Colonic mucosa (tissue), 4 donors: ENCODE measurements at regions not wholly inside any gene's neighbourhood (a gene's known extent, or its start where the extent isn't known, plus 50 kb on each side); places are given as distances from the start of the nearest gene placed in this dataset.

ENCODE experiments used
- DNase-seq: peaks from one replicate; pipeline ENCODE4 v3.0.0-alpha.2; 2020
- H3K27ac ChIP-seq: fragments of 200-600 bp; one replicate; pipeline ENCODE4 v1.8.0; 2021
- H3K27me3 ChIP-seq: fragments of 200-600 bp; one replicate; pipeline ENCODE4 v1.8.0; 2021
- H3K36me3 ChIP-seq: fragments of 200-600 bp; one replicate; pipeline ENCODE4 v1.8.0; 2021
- H3K4me1 ChIP-seq: fragments of 200-600 bp; one replicate; pipeline ENCODE4 v1.8.0; 2021; ENCODE audit warnings: mild to moderate bottlenecking
- H3K4me3 ChIP-seq: fragments of 200-600 bp; one replicate; pipeline ENCODE4 v1.8.0; 2021
- H3K9ac ChIP-seq, 2 donors: one replicate each; pipeline ENCODE4 v1.7.0; 2013; ENCODE audit warnings: control low read depth in 2 of 2, low read depth in 2 of 2, low read length in 2 of 2
- H3K9me3 ChIP-seq: fragments of 200-600 bp; one replicate; pipeline ENCODE4 v1.8.0; 2021
- CTCF ChIP-seq: fragments of 200-600 bp; IDR thresholded peaks from one replicate; pipeline ENCODE4 v1.8.0; 2022; ENCODE audit warnings: antibody characterized with exemption, mild to moderate bottlenecking
- intact Hi-C: fragments of 100-400 bp; cut with DNase I; formaldehyde crosslinking; loops from one replicate; pipeline ENCODE4 v1.14.1; 2022
- donor health status: healthy.
- donor health status: DM: no; HTN: no; CAD: no.
- donor health status: DM: no; HTN: no; CAD: no.

DNA sequence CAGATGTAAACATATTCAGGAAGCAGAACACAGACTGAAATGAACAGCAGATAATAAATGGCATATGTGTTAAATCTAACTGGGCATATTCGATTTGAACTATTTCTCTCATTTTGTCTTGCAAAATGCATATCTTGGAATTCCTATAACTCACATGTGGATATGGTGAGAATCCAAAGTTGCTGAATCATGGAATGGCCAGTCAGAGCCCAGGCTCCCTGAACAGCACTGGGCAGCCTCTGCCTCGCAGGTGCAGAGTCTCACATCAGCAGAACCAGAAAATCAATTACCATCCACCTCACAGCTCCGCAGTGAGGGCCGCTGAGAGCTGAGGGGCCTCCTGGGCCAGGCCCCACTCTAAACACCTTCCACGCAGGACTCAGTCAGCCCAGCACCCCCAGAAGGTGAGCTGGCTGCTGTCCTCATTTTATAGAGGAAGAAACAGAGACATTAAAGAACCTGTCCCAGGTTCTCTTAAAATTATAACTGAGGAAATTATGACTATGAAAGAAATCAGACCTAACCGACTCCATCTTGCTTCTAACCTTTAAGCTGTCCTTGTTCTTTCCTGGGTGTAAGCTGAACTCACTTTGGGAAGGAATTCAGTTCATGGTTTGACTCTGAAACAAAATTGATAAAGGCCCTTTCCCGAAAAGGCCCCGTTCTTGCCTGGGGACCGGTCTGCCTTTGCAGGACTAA lies 269.1 kb upstream of the SFSWAP start:
- no peak for DNase-seq
- Histone ChIP-seq H3K27me3 (no peaks in the 10 kb centered on the region), H3K9ac (no peak overlapping the region), H3K36me3 (no peaks in the 10 kb centered on the region), H3K4me1 (no peaks in the 10 kb centered on the region), H3K9me3 (no peaks in the 10 kb centered on the region), H3K27ac (no peak overlapping the region), H3K4me3 (no peak overlapping the region)
- intact Hi-C loops, result no loop called here
- no peak for TF ChIP-seq CTCF

DNA sequence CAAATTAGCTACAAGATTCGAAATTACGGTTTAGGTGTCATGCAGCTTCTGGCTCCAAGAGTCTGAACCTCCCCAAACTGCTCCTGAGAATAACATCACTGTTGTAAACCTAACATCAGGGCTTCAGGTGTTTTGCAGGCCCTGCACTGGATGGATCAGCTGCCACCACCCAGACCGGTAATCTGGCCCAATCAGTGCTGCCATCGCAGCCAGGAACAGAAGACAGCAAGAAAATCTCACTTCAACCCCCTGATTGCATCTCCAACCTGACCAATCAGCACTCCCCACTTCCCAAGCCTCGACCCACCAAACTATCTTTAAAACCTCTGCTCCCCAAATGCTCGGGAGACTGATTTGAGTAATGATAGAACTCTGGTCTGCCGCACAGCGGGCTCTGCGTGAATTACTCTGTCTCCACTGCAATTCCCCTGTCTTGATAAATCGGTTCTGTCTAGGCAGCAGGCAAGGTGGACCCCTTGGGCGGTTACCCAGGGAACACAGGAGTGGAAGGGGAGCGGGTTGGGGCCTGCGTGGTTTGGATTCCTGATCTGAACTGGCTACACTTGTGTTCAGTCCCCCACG lies 268.5 kb upstream of the SFSWAP start:
- H3K9me3 ChIP-seq, result no peaks in the 10 kb centered on the region
- no peak for DNase-seq
- no peaks in the 10 kb centered on the region for H3K36me3 ChIP-seq
- no peak overlapping the region for H3K4me3 ChIP-seq
- no peak overlapping the region for H3K9ac ChIP-seq
- TF ChIP-seq CTCF, result no peak
- H3K27ac ChIP-seq, result no peak overlapping the region
- intact Hi-C loops, result no loop called here
- H3K27me3 ChIP-seq, result no peaks in the 10 kb centered on the region
- H3K4me1 ChIP-seq, result no peaks in the 10 kb centered on the region

DNA sequence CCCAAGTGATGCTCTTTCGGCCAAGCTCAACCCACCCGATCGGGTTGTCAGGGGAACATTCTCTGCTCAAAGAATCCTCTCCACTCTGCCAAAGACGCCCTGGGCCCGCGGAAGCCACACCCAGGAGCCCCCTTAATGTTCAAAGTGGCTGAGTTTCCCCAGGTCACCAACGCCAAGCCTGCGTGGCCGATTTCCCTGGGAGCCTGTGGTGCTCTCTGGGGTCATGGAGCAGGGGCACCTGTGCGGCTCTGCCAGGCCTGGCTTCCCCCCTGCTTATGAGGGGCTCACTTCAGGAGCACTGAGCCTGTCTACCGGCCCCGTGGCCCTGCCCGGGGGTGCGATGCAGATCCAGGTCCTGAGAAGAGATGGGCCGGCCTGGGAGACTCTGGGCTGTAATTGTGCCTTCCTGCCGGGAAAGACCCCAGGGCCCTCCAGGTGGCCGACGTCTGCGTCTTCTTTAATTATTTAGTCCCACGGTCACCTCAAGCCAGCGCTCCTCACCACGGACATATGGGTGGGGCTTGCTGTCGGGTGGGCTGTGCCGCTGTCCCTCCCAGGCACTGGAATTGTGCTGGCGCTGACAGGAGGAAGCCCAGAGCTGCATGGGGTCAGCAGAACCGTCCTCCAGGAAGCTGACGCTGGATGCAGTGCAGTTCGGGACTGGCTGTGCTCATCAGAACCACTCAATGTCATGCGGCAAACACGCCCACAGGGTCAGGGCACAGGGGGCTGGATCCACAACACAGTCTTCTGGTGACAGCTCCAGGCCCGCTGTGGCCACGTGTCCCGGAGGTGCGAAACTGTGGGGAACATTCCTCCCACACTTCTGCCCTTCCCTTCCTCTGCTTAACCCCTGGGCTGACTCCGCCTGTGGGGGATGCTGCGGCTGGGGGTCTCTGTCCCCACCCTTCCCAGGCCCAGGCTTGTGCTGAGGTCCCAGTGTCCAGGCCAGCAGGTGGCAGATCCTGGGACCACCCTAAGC lies 267.6 kb upstream of the SFSWAP start:
- Histone ChIP-seq H3K27ac (no peak overlapping the region), H3K36me3 (no peaks in the 10 kb centered on the region), H3K9me3 (no peaks in the 10 kb centered on the region), H3K4me3 (no peak overlapping the region), H3K27me3 (no peaks in the 10 kb centered on the region), H3K4me1 (no peaks in the 10 kb centered on the region), H3K9ac (no peak overlapping the region)
- no peak for DNase-seq
- TF ChIP-seq CTCF, result no peak
- intact Hi-C loops, result no loop called here

DNA sequence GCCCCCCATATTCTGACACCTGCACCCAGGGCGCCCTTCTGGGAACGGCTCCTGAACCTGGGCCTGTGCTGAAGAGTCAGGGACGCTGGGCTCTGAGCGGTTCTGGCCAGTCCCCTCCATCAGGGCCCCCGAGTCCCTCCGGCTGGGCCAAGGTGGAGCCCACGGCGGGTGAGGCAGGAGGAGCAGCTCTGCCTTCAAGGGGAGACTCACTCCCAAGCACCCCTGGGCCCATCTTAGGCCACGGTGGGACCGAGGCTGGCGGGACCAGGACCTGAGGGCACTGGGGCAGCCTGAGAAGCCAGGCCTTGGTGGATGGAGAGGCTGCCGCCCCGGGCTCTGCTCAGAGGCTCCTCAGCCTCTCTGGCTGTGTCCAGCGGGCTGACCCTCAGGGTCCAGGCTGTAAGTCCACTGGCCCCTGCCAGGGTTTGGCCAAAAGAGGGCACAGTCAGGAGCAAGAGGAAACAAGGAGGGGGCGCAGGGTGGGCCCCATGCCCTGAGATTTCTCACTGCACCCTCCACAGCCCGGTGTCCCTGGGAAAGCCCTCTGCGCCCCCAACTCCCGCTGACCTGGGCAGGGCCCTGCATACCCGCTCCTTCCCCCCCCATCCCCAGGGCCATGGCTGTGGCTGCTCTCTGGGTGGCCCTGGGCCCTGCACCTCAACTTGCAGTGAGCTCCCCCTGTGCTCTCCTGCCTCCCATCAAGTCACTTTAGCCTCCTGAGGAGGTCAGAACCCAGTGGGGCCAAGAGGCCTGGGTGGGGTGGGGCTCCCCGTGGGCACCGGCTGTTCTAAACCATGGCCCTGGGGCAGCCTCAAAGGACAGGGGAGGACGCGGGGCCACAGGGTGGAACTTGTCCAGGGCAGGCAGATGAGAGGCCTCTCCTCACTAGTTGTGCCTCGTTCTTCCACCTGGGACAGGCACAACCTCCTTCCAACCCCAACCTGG lies 266.4 kb upstream of the SFSWAP start:
- H3K36me3 ChIP-seq, result no peaks in the 10 kb centered on the region
- no peak overlapping the region for H3K27ac ChIP-seq
- no peaks in the 10 kb centered on the region for H3K27me3 ChIP-seq
- no peaks in the 10 kb centered on the region for H3K9me3 ChIP-seq
- no peak for TF ChIP-seq CTCF
- intact Hi-C loops, result no loop called here
- no peak overlapping the region for H3K9ac ChIP-seq
- no peaks in the 10 kb centered on the region for H3K4me1 ChIP-seq
- DNase-seq, result no peak
- no peak overlapping the region for H3K4me3 ChIP-seq
